ENCODE measurements at regions not wholly inside any gene's neighbourhood (a gene's known extent, or its start where the extent isn't known, plus 50 kb on each side); places are given as distances from the start of the nearest gene placed in this dataset.

DNA sequence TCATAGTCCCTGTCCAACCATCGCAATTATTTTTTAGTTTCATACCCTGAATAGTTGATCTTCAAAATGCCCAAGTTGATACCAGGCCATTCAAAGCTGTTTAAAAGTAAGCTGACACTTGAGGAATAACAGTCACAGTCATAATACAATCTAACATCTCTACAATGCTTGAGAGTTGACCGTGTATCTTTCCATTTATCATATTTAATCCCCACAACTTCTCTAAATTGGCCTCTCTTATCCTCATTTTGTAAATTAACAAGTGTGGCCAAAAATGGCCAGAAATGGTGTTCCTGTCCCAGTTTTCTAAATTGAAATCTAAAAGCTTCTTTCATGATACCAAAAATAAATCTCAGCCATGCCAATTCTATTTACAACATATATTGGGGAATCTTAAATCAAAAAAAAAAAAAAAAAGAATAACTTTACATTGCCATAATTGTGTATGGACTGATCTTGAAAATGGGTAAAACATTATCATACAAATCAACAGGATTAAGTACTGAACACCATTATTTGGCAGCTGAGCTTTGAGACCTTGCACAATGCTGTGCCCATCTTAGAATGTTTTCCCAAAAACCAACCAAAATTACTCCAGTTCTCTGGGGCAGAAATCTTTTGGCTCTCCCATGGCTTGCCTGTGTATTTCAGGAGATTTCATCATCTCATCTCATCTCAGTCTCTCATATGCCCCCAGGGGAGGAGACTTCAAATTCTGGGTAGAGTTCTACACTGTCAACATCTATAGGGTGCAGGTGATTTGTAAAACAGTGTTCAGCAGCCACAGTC, 448.7 kb upstream of the JARID2 start:
- Histone ChIP-seq H2BK20ac (ENCODE audit: low read depth, low read length, poor library complexity, severe bottlenecking) (no peak overlapping the region), H3K18ac (ENCODE audit: insufficient read length, low read depth, low read length) (no peak overlapping the region), H4K8ac (replicated peaks; ENCODE audit: insufficient read length, low read depth, low read length) (no peak overlapping the region), H3K56ac (ENCODE audit: insufficient read length, low read depth, low read length) (no peak overlapping the region), H3K4me1 (ENCODE audit: insufficient read depth, low read length) (peaks cover 4% of the 10 kb centered on the region; the same call in 1 of the 2 replicates), H3K23ac (ENCODE audit: insufficient read length, low read depth, low read length) (no peak overlapping the region), H2BK5ac (ENCODE audit: insufficient read length, low read length) (no peak overlapping the region), H2AFZ (ENCODE audit: low read length) (no peak overlapping the region), H3K4me2 (ENCODE audit: insufficient read depth, insufficient read length, low read length) (no peak overlapping the region), H2BK15ac (ENCODE audit: low read depth, low read length) (no peak overlapping the region), H3K9me3 (ENCODE audit: control insufficient read depth, low read depth, low read length) (no peaks in the 10 kb centered on the region), H2BK12ac (ENCODE audit: insufficient read length, low read depth, low read length) (no peak overlapping the region), H3K27ac (ENCODE audit: insufficient read length, low read depth, low read length) (no peak overlapping the region), H3K23me2 (ENCODE audit: insufficient read length, low read depth, low read length, poor library complexity, severe bottlenecking) (no peaks in the 10 kb centered on the region), H3K79me2 (ENCODE audit: insufficient read depth, low read length) (no peaks in the 10 kb centered on the region; the same call in 1 of the 2 replicates), H4K5ac (ENCODE audit: insufficient read length, low read depth, low read length) (no peak overlapping the region), H4K91ac (ENCODE audit: insufficient read length, low read depth, low read length) (no peak overlapping the region), H3K14ac (ENCODE audit: insufficient read depth, low read length) (no peak overlapping the region), H3K9ac (ENCODE audit: extremely low read depth, insufficient read length, low read length) (no peak overlapping the region), H2AK5ac (ENCODE audit: insufficient read length, low read length) (no peak overlapping the region), H3K27me3 (ENCODE audit: insufficient read depth, low read length) (no peaks in the 10 kb centered on the region), H3K4ac (ENCODE audit: low read depth, low read length) (no peak overlapping the region), H2BK120ac (ENCODE audit: low read depth, low read length, poor library complexity, severe bottlenecking) (no peak overlapping the region), H3T11ph (ENCODE audit: low read length) (no peak overlapping the region), H4K20me1 (ENCODE audit: control insufficient read depth, insufficient read depth, insufficient read length) (no peaks in the 10 kb centered on the region), H3K79me1 (ENCODE audit: insufficient read depth, low read depth, low read length, poor library complexity, severe bottlenecking) (no peaks in the 10 kb centered on the region)
- H3K9me3 Mint-ChIP-seq: peaks cover 3 to 19% of the 10 kb centered on the region in 2 experiments; a peak in 4 of 5 replicates
- peaks cover 25 to 30% of the 10 kb centered on the region in 2 experiments for H3K4me1 Mint-ChIP-seq
- no peak overlapping the region for H3K27ac Mint-ChIP-seq
- TF ChIP-seq, protein P1, sequence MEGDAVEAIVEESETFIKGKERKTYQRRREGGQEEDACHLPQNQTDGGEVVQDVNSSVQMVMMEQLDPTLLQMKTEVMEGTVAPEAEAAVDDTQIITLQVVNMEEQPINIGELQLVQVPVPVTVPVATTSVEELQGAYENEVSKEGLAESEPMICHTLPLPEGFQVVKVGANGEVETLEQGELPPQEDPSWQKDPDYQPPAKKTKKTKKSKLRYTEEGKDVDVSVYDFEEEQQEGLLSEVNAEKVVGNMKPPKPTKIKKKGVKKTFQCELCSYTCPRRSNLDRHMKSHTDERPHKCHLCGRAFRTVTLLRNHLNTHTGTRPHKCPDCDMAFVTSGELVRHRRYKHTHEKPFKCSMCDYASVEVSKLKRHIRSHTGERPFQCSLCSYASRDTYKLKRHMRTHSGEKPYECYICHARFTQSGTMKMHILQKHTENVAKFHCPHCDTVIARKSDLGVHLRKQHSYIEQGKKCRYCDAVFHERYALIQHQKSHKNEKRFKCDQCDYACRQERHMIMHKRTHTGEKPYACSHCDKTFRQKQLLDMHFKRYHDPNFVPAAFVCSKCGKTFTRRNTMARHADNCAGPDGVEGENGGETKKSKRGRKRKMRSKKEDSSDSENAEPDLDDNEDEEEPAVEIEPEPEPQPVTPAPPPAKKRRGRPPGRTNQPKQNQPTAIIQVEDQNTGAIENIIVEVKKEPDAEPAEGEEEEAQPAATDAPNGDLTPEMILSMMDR (conservative IDR thresholded peaks at IDR 0.05): no peak
- no peak overlapping the region for H3K4me3 Mint-ChIP-seq
- no peaks in the 10 kb centered on the region for H3K27me3 Mint-ChIP-seq (ENCODE audit: low read depth)
- no peak for DNase-seq
- no CpG with 5 or more reads among the region's 2 CpGs for WGBS (ENCODE audit: extremely low coverage, insufficient read length, low lambda C conversion rate)
- H3K36me3 Mint-ChIP-seq (ENCODE audit: insufficient read depth in 1 of 3, low read depth in 3 of 3): peaks cover 4 to 14% (median 6%) of the 10 kb centered on the region in 3 experiments; a peak in 5 of 7 replicates
